GM19468 (cell line): ENCODE measurements at regions not wholly inside any gene's neighbourhood (a gene's known extent, or its start where the extent isn't known, plus 50 kb on each side); places are given as distances from the start of the nearest gene placed in this dataset.

Experiments
- ATAC-seq: cut with Tn5 transposase; IDR thresholded peaks from one replicate; pipeline ENCODE4 v1.9.1; 2021; ENCODE audit warnings: mild to moderate bottlenecking, moderate library complexity, moderate number of reproducible peaks; ENCODE audit not compliant: unreplicated experiment; ENCODE audit errors: extremely low read depth

DNA sequence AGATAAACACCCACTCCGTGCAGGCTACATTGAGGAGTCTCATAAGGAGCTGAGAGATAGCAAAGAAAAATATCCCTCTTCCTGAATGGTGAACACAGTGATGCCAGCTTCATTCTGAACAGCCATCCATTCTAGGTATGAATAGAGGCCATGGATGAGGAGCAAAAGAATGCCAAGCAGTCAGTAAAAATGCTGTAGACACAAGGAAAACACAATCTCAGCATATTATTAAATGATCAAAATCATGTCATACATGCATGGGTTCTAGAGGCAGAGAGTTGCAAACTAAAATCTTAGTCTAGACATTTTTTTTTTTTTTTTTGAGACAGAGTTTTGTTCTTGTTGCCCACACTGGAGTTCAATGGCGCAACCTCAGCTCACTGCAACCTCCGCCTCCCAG lies 313.0 kb downstream of the SOX9 start:
- ATAC-seq = no peak

DNA sequence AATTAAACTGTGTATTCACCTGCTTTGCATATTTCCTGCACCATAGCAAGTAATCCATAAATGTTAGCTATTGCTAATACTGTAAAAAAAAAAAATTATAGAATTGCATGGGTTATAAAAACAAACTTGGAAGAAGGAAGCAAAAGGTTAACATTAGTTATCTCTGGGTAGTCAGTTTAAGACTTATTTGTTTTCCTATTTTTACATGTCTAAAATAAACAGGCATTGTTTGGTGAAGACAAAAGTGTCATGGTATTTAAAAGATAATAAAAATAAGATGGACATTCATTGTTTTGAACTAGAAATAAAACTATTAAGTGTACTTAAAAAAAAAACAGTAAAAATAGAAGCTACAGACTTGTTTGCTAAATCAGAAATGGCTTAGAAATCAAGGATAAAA lies 313.8 kb downstream of the SOX9 start:
- ATAC-seq = no peak

DNA sequence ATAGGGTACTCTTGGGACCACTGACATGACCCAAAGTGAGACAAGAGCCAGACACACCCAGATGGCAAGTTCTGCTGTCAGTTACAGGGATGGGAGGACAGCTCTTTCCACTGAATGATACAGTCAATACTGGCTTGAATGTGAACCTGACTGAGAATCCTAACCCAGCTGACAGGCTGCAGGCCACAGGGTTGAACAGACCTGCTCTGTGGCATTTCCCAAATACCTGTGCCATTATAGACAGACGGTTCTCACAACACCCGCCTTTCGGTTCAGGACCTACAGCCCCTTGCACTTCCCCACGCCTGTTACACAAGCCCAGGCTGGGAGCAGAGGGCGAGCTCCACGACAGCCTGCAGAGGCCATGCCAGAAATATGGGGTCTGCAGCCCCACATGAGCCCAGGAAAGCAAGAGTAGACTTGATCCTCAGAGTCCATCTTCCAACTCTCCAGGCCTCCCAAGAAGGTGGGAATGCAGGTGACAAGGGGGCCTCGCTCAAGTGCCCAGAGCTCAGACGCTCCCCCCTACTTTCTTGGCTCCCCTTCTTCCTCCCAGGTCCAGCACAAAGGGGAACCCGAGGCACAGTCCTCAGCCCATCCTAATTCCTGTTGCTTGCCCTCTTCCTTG lies 314.3 kb downstream of the SOX9 start:
- ATAC-seq = no peak

DNA sequence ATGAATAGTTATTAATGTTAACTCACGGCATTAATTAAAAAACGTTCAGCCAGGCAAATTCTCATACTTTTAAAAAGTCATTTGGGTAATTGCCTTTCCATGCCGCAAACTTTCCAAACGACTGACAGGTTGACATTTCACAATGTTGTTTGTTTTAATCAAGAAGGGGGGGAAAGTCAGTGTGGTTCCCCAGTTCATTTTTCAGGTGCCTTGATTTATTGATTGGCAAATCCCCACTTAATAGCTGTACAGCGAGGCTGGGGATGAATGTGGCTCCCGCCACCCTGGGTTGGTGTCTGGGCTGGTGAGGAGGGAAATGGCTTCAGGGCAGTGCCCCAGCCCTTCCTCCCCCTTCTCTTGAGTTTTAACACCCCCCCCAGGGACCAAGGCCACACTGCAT lies 318.0 kb downstream of the SOX9 start:
- no peak for ATAC-seq

DNA sequence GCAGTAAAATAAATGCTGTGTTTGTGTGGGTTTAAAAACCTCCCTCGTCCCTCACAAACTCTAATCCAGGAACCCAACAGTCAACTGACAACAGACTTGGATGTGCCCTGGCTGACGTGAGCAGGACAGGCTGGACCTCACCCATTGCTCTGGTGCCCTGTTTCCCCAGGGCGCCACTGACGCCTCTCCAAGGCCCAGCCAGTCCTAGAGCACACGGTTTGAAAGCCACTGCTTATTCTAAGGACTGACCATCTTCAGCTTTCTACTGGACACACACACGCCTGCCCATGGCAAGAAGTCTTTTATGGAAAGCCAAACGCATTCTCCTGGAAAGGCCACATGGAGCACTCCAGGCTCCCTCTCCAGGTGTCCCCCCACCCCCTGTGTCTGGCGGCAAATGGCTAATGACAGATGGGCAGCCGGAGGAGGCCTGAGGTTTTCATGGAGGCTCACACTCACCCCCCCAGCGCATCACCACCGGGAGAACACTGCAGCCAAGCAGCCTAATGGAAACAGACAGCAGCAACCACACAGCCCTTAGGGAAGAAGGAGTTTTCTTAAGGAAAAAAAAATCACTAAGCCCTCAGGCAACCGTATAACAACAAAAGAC lies 319.2 kb downstream of the SOX9 start:
- no peak for ATAC-seq

DNA sequence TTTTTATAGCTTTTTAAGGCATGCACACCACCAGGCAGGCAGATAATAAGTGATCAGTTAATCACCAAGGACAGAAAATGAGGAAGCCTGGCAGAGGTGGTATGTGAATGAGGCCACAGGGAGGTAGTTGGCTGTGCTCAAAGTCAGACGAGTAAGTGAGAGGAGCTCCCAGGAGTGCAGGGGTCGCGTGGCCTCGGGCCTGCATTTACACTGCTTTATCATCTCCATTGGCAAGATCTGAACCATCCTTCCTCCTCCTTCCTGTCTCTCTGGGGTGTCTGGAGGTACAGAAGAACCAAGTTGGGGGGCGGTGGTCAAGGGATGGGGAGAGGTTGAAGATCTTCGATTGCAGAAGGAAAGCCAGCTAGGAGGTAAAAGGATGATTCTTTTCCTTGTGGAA lies 320.1 kb downstream of the SOX9 start:
- no peak for ATAC-seq

DNA sequence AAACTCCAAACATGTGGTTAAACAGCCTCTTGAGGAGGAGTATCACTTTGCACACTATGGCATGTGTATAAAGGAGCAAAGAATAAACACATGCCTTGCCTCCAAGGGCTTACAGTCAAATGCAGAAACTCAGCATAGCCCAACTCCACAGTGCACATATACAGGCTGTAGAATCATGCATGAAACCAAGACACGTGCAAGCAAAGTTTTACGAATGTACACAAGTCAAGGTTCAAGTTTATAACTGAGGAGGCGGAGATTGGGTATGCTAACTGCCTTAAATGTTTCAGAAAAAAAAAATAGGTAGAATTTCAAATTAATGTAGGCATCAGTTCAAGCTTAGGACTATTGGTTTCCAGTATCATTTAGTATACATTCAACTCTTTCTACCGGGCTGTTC lies 321.1 kb downstream of the SOX9 start:
- ATAC-seq = no peak

DNA sequence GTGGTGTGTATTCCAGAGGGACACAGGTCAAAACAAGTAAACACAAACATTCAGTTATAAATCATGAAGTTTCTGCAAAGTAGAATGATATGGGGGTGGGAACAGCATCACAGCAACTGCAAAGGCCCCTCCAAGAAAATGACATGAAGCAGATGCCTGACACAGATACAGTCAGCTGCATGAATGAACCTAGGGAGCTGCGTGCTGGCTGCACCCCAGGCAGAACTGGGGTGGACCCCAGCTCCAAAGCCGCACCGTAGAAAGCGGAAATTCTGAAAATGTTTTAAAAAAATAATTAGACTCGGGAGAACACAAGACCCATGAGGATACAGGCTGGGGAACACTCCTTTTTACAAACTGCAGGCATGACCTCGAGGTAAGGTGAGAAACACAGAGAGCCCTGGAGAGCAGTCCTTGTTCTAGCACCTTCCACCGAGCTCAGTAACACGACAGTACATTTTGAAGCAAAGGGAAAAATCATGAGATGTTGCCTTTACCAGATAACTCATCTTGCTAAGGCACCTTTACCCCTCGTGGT lies 323.8 kb downstream of the SOX9 start:
- no peak for ATAC-seq

DNA sequence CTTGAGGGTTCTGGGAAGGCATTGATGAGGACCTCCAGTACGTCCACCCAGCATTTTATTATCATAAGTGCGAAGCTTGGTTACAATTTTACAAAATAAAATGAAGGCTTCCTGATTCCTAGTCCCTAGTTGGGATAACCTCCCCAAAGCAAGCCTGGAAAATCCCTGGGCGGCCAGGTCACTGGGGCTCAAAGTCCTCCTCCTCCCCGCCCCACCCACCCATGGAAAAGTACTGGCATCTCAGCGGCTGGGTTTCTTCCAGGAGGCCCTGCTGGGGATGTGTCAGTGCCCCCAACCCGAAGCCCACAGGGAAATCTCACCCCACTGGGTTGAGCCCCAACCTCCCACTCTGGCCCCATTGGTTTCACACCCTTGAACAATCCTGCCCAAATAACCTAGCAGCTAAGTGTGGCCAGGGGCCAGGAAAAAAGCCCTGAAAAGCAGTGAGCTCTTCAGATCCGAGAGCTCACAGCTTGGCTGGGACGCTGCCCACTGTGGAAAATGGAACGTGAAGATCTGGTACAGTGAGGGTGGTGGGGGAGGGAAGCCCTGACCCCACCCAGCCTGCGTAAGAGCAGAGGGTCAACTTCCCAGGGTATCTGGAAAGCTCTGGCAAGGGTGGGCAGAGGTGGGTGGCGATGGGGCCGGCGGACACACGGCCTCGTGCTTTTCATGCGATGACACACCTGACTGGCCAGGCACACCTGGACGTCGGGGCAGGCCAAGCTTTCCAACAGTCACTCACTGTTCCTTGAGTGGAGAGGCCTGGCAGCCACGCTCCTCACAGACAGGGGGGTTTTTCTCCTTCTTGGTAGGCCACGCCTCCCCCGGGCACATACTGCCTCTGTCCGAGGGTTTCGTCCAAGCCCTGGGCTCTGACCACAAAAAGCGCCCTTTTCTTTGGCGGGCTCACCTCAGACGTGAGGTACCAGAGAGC lies 324.5 kb downstream of the SOX9 start:
- ATAC-seq = no peak

DNA sequence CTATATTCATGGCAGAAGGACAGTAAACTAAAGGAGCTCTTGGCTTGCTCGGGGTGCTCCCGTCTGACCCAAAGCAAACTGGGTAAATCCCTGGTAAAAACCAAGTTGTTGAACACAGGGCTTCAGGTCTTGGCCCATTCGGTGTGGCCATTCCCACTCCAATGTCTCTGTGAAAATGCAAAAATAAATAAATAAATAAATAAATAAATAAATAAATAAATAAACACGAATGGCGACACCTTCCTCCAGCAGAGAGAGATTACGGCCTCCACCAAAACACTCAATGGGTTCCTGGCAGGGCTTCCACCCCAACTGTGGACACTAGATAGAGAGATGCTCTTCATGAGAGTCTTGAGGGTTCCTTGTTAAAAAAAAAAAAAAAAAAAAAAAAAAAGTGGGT lies 325.3 kb downstream of the SOX9 start:
- ATAC-seq = no peak

DNA sequence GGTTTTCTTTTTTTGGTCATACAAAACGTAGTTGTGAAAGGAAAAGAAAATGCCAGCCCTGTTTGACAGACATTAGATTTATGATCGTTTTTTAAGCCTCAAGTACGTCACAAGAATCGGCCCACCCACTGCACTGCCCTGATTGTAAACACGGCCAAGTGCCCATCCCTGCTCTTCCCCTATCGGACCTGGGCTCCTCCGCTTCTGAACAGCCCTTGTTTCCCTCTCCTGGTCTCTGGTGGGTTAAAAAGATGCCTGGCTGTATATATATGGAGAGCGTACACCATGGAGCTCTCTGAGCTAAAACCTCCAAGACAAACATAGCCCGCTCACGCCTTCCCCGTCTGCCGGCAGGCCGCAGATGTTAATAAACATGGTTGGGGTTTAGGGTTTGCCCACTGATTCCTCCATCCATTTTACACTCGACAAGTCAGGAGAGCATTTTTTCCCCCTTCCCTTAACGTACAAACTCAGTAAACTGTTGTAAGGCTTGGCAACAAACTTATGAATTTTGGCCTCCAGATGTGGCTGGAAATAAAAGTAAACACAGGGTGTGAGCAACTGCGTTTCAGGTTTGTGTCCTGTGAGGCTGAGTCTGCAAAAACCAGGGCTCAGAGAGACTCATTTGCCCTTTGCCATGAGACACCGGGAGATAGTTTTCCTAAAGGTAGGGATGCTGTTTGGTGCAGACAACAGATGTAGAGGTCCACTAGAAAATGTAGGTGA lies 325.9 kb downstream of the SOX9 start:
- no peak for ATAC-seq

DNA sequence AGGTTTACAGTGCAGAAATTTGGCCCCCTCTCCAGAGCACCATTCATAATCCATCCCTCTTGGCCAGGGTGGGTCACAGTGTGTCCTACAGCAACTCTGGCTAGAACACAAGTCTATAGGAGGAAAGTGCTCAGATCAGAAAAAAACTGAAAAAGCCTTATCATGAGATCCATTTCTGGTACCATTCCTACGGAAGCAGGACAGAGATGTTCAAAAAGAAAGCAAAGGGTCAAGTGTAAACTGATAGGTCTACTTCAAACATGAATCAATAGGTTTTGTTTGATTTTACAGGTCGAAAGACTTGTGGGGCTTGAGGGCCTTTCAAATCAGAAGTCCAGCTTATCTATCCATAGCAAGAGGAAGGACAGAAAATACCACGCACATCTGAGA lies 326.4 kb downstream of the SOX9 start:
- no peak for ATAC-seq

DNA sequence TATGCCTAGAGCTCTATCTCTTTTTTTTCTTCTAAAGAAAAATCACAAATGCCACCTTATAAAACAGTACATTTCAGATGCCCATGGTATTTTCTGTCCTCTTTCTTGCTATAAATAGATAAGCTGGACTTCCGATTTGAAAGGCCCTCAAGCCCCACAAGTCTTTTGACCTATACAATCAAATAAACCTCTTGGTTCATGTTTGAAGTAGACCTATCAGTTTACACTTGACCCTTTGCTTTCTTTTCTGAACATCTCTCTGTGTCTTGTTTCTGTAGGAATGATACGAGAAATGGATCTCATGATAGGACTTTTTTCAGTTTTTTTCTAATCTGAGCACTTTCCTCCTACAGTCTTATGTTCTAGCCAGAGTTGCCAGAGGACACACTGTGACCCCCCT lies 327.2 kb downstream of the SOX9 start:
- no peak for ATAC-seq

DNA sequence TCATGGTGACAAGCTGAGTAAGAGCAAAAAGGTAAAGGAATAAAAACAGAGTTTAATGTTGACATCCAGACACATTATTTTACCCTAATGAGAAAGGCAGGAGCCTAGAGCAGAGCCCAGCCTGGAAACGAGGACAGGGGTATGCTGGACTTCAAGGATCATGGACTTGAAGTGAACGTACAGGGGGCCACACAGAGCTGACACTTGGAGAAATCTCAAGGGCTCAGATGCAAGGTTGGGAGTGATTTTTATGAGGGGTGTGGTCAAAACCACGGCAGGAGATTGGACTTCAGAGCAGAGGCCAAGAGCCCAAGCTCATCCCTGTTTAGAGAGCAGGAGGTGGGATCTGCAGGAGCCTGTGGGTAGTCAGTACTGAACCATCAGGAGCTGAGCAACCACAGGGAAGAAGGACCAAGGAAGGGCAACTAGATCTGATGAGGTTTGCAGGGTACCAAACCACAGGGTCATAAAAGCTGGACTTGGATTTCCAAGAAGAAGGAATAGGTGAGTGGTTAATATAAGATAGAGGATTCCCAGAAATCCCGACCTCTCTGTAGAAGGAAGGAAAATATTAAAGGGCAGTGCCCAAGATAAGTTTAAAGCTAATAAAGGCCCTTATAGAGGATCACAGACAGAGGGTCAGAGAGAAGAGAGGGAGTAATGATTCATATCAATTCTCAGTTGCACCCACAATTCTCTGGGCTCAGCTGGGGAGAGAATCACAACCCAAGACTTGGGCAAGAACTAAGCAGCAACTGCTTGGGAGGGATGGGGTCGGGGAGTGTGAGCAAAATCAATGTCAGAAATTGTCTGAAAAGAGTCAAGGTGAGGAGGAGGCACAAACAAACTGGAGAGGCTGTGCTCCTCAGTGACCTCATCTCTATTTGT lies 331.7 kb downstream of the SOX9 start:
- ATAC-seq = no peak

DNA sequence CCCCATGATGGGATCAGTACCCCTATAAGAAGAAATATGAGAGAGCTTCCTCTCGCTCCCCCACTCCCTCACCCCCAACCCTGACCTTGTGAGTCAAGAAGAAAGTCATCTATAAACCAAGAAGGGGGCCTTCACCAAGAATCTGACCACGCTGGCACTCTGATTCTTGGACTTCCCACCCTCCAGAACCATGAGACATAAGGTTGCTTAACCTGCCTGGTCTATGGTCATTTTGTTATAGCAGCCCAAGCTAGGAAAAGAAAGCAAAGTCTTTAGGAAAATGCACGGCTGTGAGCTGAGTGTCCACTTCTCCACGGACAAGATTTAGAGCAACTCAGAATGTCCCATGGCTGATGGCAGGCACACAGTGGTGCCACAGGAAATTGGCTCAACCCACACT lies 333.5 kb downstream of the SOX9 start:
- no peak for ATAC-seq

DNA sequence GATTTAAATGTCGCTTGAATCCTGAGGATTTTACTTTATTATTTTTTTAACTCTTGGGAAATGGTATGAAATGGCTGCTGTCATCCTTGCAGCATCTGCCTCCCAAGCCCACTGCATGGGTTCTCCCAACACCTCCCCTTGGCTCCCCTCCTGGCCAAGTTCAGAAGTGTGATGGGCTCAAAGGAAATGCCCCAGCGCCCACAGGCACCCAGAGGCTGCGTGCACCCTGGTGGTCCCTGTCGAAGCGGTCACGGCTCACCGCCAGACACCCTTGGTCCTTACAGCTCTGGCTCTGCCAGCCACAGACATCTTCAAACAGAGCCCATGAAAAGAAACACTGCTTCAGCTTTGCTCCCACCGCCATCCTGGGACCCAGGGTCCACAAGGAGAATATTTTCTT lies 334.7 kb downstream of the SOX9 start:
- no peak for ATAC-seq

DNA sequence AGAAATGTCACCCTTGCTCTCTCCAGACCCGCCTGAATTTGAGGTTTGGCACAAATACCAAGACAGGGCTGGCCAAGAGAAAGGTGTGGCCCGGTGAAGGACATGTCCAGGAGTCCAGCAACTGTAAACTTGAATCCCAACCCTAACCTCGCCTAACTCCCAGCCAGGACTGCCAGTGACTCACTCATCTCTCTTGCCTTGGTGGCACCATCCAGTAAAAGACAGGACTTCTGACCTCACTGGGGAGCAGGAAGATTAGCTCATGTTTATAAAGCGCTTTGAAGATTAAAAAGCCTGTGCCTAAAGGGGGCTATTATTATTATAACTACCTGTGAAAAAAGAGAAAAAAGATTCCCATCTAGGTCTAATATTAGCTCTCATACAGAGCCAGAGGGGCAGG lies 335.3 kb downstream of the SOX9 start:
- no peak for ATAC-seq

DNA sequence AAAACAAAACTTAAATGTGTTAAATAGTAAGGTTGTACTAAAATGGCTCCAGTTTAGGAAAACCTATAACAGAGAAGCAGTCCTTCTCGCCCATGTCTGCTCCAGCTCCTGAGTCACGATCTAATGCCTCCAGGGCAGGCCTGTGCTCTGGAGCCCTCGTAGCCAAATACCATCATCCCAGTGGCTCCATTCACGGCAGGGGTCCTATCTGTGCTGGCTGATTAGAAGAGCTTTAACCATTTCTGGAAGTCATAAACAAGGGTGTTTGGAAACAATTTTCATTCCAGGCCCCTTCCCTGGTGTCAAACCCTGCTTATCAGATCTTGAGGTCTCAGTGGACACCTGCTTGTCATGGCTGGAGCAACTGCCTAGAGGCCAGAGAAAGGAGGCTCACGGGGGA lies 336.9 kb downstream of the SOX9 start:
- no peak for ATAC-seq

DNA sequence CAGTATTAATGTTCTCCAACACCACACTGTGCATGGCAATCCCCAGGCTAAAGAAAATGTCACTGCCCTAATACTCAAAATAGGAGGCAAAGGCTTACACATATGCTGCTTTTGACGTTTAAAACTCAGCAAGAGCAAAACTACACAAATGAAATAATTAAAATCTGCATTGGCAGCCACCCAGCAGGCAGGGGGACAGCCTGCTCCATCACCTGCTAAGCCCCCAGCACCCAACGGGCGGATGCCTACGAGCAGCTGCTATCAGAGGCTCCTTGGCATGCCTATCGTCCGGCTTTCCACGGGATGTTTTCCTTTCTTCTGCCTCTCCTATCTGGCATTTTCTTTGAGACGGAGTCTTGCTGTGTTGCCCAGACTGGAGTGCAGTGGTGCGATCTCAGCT lies 337.5 kb downstream of the SOX9 start:
- ATAC-seq = no peak

DNA sequence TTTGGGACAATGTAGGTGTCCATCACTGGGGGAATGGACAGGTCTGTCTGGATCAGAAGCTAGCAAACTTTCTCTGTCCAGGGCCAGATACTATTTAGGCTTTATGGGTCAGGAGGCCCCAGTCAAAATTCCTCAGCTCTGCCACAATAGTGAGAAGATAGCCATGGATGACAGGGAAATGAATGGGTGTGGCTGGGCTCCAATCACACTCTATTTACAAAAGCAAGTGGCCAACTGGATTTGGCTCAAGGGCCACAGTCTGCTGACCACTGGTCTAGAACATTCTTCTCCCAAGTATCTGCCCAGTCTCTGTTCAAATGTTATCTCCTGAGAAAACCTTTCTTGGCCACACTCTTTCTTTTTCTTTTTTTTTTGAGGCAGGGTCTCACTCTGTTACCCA lies 339.9 kb downstream of the SOX9 start:
- ATAC-seq = no peak
